ENCODE measurements at regions not wholly inside any gene's neighbourhood (a gene's known extent, or its start where the extent isn't known, plus 50 kb on each side); places are given as distances from the start of the nearest gene placed in this dataset.

DNA sequence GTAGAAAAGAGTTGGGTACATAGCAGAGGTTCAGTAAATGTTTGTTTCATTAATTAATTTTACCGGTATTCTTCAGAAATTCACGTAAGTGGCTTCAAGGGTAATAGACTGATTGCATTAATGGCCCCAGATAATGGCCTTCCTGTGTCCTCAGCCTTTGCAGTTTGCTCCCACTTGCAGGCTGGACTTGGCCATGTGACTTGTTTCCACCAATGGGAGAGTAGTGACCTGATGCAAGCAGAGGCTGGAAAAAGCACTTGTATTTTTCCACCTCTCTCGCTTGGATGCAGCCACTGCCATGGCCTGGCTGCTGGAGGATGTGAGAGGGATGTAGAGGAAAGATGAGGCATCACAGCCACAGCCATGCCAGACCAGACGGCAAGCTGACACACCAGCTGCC lies 480.9 kb downstream of the CDK5RAP2 start:
- no peaks in the 10 kb centered on the region for H3K36me3 ChIP-seq
- H3K27ac ChIP-seq = no peak overlapping the region
- no peaks in the 10 kb centered on the region for H3K27me3 ChIP-seq (replicated peaks; ENCODE audit: insufficient read depth)
- TF ChIP-seq, protein P1, sequence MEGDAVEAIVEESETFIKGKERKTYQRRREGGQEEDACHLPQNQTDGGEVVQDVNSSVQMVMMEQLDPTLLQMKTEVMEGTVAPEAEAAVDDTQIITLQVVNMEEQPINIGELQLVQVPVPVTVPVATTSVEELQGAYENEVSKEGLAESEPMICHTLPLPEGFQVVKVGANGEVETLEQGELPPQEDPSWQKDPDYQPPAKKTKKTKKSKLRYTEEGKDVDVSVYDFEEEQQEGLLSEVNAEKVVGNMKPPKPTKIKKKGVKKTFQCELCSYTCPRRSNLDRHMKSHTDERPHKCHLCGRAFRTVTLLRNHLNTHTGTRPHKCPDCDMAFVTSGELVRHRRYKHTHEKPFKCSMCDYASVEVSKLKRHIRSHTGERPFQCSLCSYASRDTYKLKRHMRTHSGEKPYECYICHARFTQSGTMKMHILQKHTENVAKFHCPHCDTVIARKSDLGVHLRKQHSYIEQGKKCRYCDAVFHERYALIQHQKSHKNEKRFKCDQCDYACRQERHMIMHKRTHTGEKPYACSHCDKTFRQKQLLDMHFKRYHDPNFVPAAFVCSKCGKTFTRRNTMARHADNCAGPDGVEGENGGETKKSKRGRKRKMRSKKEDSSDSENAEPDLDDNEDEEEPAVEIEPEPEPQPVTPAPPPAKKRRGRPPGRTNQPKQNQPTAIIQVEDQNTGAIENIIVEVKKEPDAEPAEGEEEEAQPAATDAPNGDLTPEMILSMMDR (IDR thresholded peaks at IDR 0.05) = no peak
- no peak for TF ChIP-seq POLR2A (IDR thresholded peaks at IDR 0.05)
- no peak for TF ChIP-seq POLR2AphosphoS5 (IDR thresholded peaks at IDR 0.05)
- H3K4me3 ChIP-seq = no peak overlapping the region
- H3K9me3 ChIP-seq = no peaks in the 10 kb centered on the region
- H3K4me1 ChIP-seq (replicated peaks) = no peaks in the 10 kb centered on the region
- intact Hi-C loops (cut with DNase I) = no loop called here
- DNase-seq (ENCODE audit: low spot score) = no peak
- 83% methylated on average over 4 of the region's 4 CpGs for WGBS

DNA sequence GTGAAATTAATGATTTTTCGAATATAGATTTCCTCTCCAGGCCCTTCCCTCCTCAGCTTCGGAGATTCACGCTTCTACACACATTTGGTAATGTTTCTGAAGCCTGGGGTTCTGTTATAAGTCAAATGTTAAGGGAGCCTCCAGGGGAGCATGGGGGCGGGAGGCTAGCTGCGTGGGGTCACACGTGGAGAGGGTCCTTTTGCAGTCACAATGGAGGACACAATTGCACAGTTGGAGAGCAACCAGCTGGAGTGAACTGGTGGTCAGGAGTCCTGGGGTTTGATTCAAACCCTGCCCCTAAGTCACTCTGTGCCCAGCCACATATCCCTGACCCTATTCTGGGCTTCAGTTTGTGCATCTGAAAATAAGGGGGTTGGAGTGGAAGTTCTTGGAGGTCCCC lies 481.4 kb downstream of the CDK5RAP2 start:
- no peak for TF ChIP-seq POLR2A (IDR thresholded peaks at IDR 0.05)
- no peak for TF ChIP-seq POLR2AphosphoS5 (IDR thresholded peaks at IDR 0.05)
- TF ChIP-seq, protein P1 (IDR thresholded peaks at IDR 0.05) = no peak
- Histone ChIP-seq H3K27me3 (replicated peaks; ENCODE audit: insufficient read depth) (no peaks in the 10 kb centered on the region), H3K4me3 (no peak overlapping the region), H3K4me1 (replicated peaks) (no peaks in the 10 kb centered on the region), H3K36me3 (no peaks in the 10 kb centered on the region), H3K27ac (no peak overlapping the region), H3K9me3 (no peaks in the 10 kb centered on the region)
- intact Hi-C loops (cut with DNase I) = no loop called here
- DNase-seq (ENCODE audit: low spot score) = no peak
- 70% methylated on average over 6 of the region's 6 CpGs for WGBS

- H3K36me3 ChIP-seq = no peaks in the 10 kb centered on the region
- H3K4me1 ChIP-seq (replicated peaks) = no peaks in the 10 kb centered on the region
- DNase-seq (ENCODE audit: low spot score) = no peak
- TF ChIP-seq, protein P1 (IDR thresholded peaks at IDR 0.05) = no peak
- TF ChIP-seq POLR2A (IDR thresholded peaks at IDR 0.05) (no peak), POLR2AphosphoS5 (IDR thresholded peaks at IDR 0.05) (no peak)
- H3K27me3 ChIP-seq (replicated peaks; ENCODE audit: insufficient read depth) = no peaks in the 10 kb centered on the region
- no peak overlapping the region for H3K4me3 ChIP-seq
- WGBS = 58% methylated on average over 3 of the region's 3 CpGs
- intact Hi-C loops (cut with DNase I) = no loop called here
- H3K27ac ChIP-seq = no peak overlapping the region
- no peaks in the 10 kb centered on the region for H3K9me3 ChIP-seq
These were observed 488.8 kb downstream of the CDK5RAP2 start for GRCh38 chr9:120091206-120091605.

- intact Hi-C loops (cut with DNase I) = no loop called here
- no peak overlapping the region for H3K4me3 ChIP-seq
- no peaks in the 10 kb centered on the region for H3K36me3 ChIP-seq
- H3K9me3 ChIP-seq = no peaks in the 10 kb centered on the region
- TF ChIP-seq POLR2A (IDR thresholded peaks at IDR 0.05) (no peak), POLR2AphosphoS5 (IDR thresholded peaks at IDR 0.05) (no peak)
- TF ChIP-seq, protein P1 (IDR thresholded peaks at IDR 0.05) = no peak
- H3K27me3 ChIP-seq (replicated peaks; ENCODE audit: insufficient read depth) = peaks cover 3% of the 10 kb centered on the region
- DNase-seq (ENCODE audit: low spot score) = no peak
- no peaks in the 10 kb centered on the region for H3K4me1 ChIP-seq (replicated peaks)
- 27% methylated on average over 8 of the region's 8 CpGs for WGBS
- no peak overlapping the region for H3K27ac ChIP-seq
These were observed 499.1 kb downstream of the CDK5RAP2 start for GRCh38 chr9:120080849-120081248.

- H3K4me3 ChIP-seq = no peak overlapping the region
- no peaks in the 10 kb centered on the region for H3K36me3 ChIP-seq
- 81% methylated on average over 2 of the region's 2 CpGs for WGBS
- H3K4me1 ChIP-seq (replicated peaks) = no peaks in the 10 kb centered on the region
- no peak for TF ChIP-seq POLR2AphosphoS5 (IDR thresholded peaks at IDR 0.05)
- TF ChIP-seq POLR2A (IDR thresholded peaks at IDR 0.05) = no peak
- TF ChIP-seq, protein P1 (IDR thresholded peaks at IDR 0.05) = no peak
- intact Hi-C loops (cut with DNase I) = no loop called here
- no peaks in the 10 kb centered on the region for H3K9me3 ChIP-seq
- no peak for DNase-seq (ENCODE audit: low spot score)
- H3K27me3 ChIP-seq (replicated peaks; ENCODE audit: insufficient read depth) = peaks cover 3% of the 10 kb centered on the region
- no peak overlapping the region for H3K27ac ChIP-seq
These were observed 501.9 kb downstream of the CDK5RAP2 start for GRCh38 chr9:120078112-120078511.
